ENCODE measurements at regions not wholly inside any gene's neighbourhood (a gene's known extent, or its start where the extent isn't known, plus 50 kb on each side); places are given as distances from the start of the nearest gene placed in this dataset.
A peak's percentile ranks its signal among the peaks of the same experiment; 100 is the strongest.

DNA sequence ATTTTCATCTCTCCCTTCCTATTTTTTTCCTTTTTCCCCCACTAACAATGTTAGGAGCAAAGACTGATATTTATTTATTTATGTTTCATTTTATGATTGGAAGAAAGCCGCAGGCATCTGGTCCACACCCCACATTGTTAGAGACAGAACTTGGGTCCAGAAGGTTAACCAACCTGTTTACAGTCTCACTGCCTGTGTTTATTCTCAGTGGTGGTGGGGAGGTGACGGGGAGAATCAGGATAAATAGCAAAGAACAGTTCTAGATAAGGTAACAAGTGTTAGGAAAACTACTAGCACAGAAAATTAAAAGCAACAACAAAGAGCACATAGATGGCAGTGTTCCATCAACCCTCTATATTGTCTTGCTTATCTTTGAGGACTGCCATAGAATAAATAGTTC, 301.7 kb upstream of the DIPK2B start:
- CTCF ChIA-PET = no interaction called here
- Histone ChIP-seq H3K4me3 (ENCODE audit: low read depth, low read length) (no peak overlapping the region), H3K27me3 (ENCODE audit: control insufficient read depth, insufficient read depth, low read length) (no peaks in the 10 kb centered on the region), H3K36me3 (ENCODE audit: control insufficient read depth, insufficient read depth, low read length) (no peaks in the 10 kb centered on the region)
- TF ChIP-seq CTCF (IDR thresholded peaks at IDR 0.05; ENCODE audit: insufficient read depth, low read depth, low read length) = no peak
- no peak for DNase-seq (ENCODE audit: low read depth)
- POLR2A ChIA-PET = no interaction called here

DNA sequence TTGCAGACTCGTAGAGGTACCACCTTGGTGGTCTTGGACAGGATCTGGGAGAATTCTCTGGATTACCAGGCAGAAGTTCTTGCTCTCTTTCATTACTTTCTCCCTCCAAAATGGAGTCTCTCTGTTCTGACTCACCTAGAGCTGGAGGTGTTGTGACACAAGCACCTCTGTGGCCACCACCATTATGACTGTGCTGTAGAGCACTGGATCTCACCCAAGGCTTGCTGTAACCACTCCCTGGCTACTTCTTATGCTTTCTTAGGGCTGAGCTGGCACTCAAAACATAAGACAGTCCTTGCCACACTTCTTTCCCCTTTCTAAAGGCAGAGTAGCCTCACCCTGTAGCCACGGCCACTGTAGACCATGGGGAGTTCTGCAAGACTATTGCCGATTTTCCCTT, 296.6 kb upstream of the DIPK2B start:
- CTCF ChIA-PET = no interaction called here
- Histone ChIP-seq H3K27me3 (ENCODE audit: control insufficient read depth, insufficient read depth, low read length) (no peaks in the 10 kb centered on the region), H3K36me3 (ENCODE audit: control insufficient read depth, insufficient read depth, low read length) (no peaks in the 10 kb centered on the region), H3K4me3 (ENCODE audit: low read depth, low read length) (no peak overlapping the region)
- TF ChIP-seq CTCF (IDR thresholded peaks at IDR 0.05; ENCODE audit: insufficient read depth, low read depth, low read length) = no peak
- DNase-seq (ENCODE audit: low read depth) = no peak
- POLR2A ChIA-PET = no interaction called here

DNA sequence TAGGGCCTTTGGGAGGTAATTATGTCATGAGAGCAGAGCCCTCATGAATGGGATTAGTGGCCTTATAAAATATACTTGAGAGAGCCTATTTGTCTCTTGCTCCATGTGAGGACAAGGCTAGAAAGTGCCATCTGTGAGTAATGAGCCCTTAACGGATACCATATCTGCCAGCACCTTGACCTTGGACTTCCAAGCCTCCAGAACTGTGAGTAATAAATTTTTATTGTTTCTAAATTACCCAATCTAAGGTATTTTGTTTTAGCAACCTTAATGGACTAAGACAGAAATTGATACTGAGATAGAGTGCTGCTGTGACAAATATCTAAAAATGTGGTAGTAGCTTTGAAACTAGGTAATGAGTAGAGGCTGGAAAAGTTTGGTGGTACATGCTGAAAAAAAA, 285.0 kb upstream of the DIPK2B start:
- Histone ChIP-seq H3K4me3 (ENCODE audit: low read depth, low read length) (no peak overlapping the region), H3K36me3 (ENCODE audit: control insufficient read depth, insufficient read depth, low read length) (no peaks in the 10 kb centered on the region), H3K27me3 (ENCODE audit: control insufficient read depth, insufficient read depth, low read length) (no peaks in the 10 kb centered on the region)
- ChIA-PET POLR2A (interaction anchor here (0.6 kb wide), 1 partner anchor 157 kb away, joined by 3 read pairs; no protein-coding TSS in a partner anchor), CTCF (no interaction called here)
- no peak for TF ChIP-seq CTCF (IDR thresholded peaks at IDR 0.05; ENCODE audit: insufficient read depth, low read depth, low read length)
- DNase-seq (ENCODE audit: low read depth) = no peak

- POLR2A ChIA-PET = interaction anchor here (0.9 kb wide), 1 partner anchor 230 kb away, joined by 3 read pairs; no protein-coding TSS in a partner anchor
- H3K27me3 ChIP-seq (ENCODE audit: control insufficient read depth, insufficient read depth, low read length) = no peaks in the 10 kb centered on the region
- H3K36me3 ChIP-seq (ENCODE audit: control insufficient read depth, insufficient read depth, low read length) = no peaks in the 10 kb centered on the region
- no peak overlapping the region for H3K4me3 ChIP-seq (ENCODE audit: low read depth, low read length)
- TF ChIP-seq CTCF (IDR thresholded peaks at IDR 0.05; ENCODE audit: insufficient read depth, low read depth, low read length) = no peak
- CTCF ChIA-PET = interaction anchor here (0.6 kb wide), 1 partner anchor 1297 kb away, joined by 5 read pairs; no protein-coding TSS in a partner anchor
- peak; percentile 41 for DNase-seq (ENCODE audit: low read depth)
These were observed 279.3 kb upstream of the DIPK2B start for GRCh38 chrX:45479835-45480422.

- no peaks in the 10 kb centered on the region for H3K27me3 ChIP-seq (ENCODE audit: control insufficient read depth, insufficient read depth, low read length)
- H3K4me3 ChIP-seq (ENCODE audit: low read depth, low read length) = no peak overlapping the region
- POLR2A ChIA-PET = no interaction called here
- H3K36me3 ChIP-seq (ENCODE audit: control insufficient read depth, insufficient read depth, low read length) = no peaks in the 10 kb centered on the region
- DNase-seq (ENCODE audit: low read depth) = peak; percentile 73
- CTCF ChIA-PET = interaction anchor here (1.0 kb wide), 1 partner anchor 157 kb away, joined by 5 read pairs; no protein-coding TSS in a partner anchor
- no peak for TF ChIP-seq CTCF (IDR thresholded peaks at IDR 0.05; ENCODE audit: insufficient read depth, low read depth, low read length)
These were observed 278.6 kb upstream of the DIPK2B start for GRCh38 chrX:45479196-45479834.

Data from BJ (cell line).